WTC11 (cell line): ENCODE measurements at regions not wholly inside any gene's neighbourhood (a gene's known extent, or its start where the extent isn't known, plus 50 kb on each side); places are given as distances from the start of the nearest gene placed in this dataset.

ENCODE experiments used
- CREM ChIP-seq: sonication (generic); formaldehyde crosslinking; IDR thresholded peaks from 2 replicates; pipeline ENCODE4 v1.8.1; 2022; ENCODE audit warnings: mild to moderate bottlenecking, missing genetic modification reagents, moderate library complexity
- TF ChIP-seq, protein P1 (sequence below): fragments of 200-600 bp; IDR thresholded peaks from 2 replicates; pipeline ENCODE4 v1.8.0; 2022; ENCODE audit warnings: antibody characterized with exemption
- TF ChIP-seq, protein P2 (sequence below): sonication (generic); formaldehyde crosslinking; IDR thresholded peaks from 2 replicates; pipeline ENCODE4 v1.8.1; 2023; ENCODE audit warnings: mild to moderate bottlenecking, missing genetic modification reagents, moderate library complexity

- TF ChIP-seq, protein P1, sequence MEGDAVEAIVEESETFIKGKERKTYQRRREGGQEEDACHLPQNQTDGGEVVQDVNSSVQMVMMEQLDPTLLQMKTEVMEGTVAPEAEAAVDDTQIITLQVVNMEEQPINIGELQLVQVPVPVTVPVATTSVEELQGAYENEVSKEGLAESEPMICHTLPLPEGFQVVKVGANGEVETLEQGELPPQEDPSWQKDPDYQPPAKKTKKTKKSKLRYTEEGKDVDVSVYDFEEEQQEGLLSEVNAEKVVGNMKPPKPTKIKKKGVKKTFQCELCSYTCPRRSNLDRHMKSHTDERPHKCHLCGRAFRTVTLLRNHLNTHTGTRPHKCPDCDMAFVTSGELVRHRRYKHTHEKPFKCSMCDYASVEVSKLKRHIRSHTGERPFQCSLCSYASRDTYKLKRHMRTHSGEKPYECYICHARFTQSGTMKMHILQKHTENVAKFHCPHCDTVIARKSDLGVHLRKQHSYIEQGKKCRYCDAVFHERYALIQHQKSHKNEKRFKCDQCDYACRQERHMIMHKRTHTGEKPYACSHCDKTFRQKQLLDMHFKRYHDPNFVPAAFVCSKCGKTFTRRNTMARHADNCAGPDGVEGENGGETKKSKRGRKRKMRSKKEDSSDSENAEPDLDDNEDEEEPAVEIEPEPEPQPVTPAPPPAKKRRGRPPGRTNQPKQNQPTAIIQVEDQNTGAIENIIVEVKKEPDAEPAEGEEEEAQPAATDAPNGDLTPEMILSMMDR: no peak
- TF ChIP-seq, protein P2, sequence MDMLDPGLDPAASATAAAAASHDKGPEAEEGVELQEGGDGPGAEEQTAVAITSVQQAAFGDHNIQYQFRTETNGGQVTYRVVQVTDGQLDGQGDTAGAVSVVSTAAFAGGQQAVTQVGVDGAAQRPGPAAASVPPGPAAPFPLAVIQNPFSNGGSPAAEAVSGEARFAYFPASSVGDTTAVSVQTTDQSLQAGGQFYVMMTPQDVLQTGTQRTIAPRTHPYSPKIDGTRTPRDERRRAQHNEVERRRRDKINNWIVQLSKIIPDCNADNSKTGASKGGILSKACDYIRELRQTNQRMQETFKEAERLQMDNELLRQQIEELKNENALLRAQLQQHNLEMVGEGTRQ (CRISPR knock-in tag): no peak
- no peak for TF ChIP-seq CREM
Measured at GRCh38 chr11:70001246-70001645, 76.9 kb upstream of the ANO1 start.
